Activated naive CD4-positive, alpha-beta T cell treated with anti-CD3 and anti-CD28 coated beads, Interleukin-2, amount 50 U/mL, for 24 hours (primary cell): ENCODE measurements at regions not wholly inside any gene's neighbourhood (a gene's known extent, or its start where the extent isn't known, plus 50 kb on each side); places are given as distances from the start of the nearest gene placed in this dataset.

Experiments
- H3K27ac Mint-ChIP-seq: one replicate; pipeline ENCODE4 v1.8.0; 2021; ENCODE audit warnings: mild to moderate bottlenecking, mixed read lengths
- H3K27me3 Mint-ChIP-seq: one replicate; pipeline ENCODE4 v1.8.0; 2021; ENCODE audit warnings: mixed read lengths
- H3K36me3 Mint-ChIP-seq: one replicate; pipeline ENCODE4 v1.8.0; 2021; ENCODE audit warnings: mixed read lengths
- H3K4me1 Mint-ChIP-seq: one replicate; pipeline ENCODE4 v1.8.0; 2021; ENCODE audit warnings: mixed read lengths
- H3K4me3 Mint-ChIP-seq: one replicate; pipeline ENCODE4 v1.8.0; 2021; ENCODE audit warnings: mild to moderate bottlenecking, mixed read lengths
- H3K9me3 Mint-ChIP-seq: one replicate; pipeline ENCODE4 v1.8.0; 2021; ENCODE audit warnings: mixed read lengths

GRCh38 chr13:54287062-54287764 is 1258.6 kb downstream of the OLFM4 start:
- no peak overlapping the region for H3K27ac Mint-ChIP-seq
- H3K27me3 Mint-ChIP-seq, result no peaks in the 10 kb centered on the region
- peaks cover 4% of the 10 kb centered on the region for H3K9me3 Mint-ChIP-seq
- no peak overlapping the region for H3K4me3 Mint-ChIP-seq
- H3K4me1 Mint-ChIP-seq, result no peaks in the 10 kb centered on the region
- no peaks in the 10 kb centered on the region for H3K36me3 Mint-ChIP-seq

- Mint-ChIP-seq H3K27me3 (no peaks in the 10 kb centered on the region), H3K4me3 (no peak overlapping the region), H3K36me3 (no peaks in the 10 kb centered on the region), H3K9me3 (peaks cover 31% of the 10 kb centered on the region), H3K27ac (no peak overlapping the region), H3K4me1 (no peaks in the 10 kb centered on the region)
Measured at GRCh38 chr13:54301085-54301484, 1272.5 kb downstream of the OLFM4 start.

GRCh38 chr13:54305377-54305776 is 1276.8 kb downstream of the OLFM4 start:
- no peak overlapping the region for H3K4me3 Mint-ChIP-seq
- H3K9me3 Mint-ChIP-seq, result peaks cover 26% of the 10 kb centered on the region
- H3K36me3 Mint-ChIP-seq, result no peaks in the 10 kb centered on the region
- no peak overlapping the region for H3K27ac Mint-ChIP-seq
- no peaks in the 10 kb centered on the region for H3K27me3 Mint-ChIP-seq
- H3K4me1 Mint-ChIP-seq, result no peaks in the 10 kb centered on the region

- no peak overlapping the region for H3K4me3 Mint-ChIP-seq
- H3K36me3 Mint-ChIP-seq, result no peaks in the 10 kb centered on the region
- no peaks in the 10 kb centered on the region for H3K4me1 Mint-ChIP-seq
- no peak overlapping the region for H3K27ac Mint-ChIP-seq
- no peaks in the 10 kb centered on the region for H3K27me3 Mint-ChIP-seq
- H3K9me3 Mint-ChIP-seq, result peaks cover 6% of the 10 kb centered on the region
Measured at GRCh38 chr13:54312885-54313284, 1284.3 kb downstream of the OLFM4 start.

GRCh38 chr13:54317722-54318121 is 1289.1 kb downstream of the OLFM4 start:
- Mint-ChIP-seq H3K27ac (no peak overlapping the region), H3K36me3 (no peaks in the 10 kb centered on the region), H3K9me3 (peaks cover 5% of the 10 kb centered on the region), H3K4me1 (no peaks in the 10 kb centered on the region), H3K4me3 (no peak overlapping the region), H3K27me3 (no peaks in the 10 kb centered on the region)

- Mint-ChIP-seq H3K27ac (no peak overlapping the region), H3K4me3 (no peak overlapping the region), H3K36me3 (no peaks in the 10 kb centered on the region), H3K27me3 (no peaks in the 10 kb centered on the region), H3K9me3 (peaks cover 20% of the 10 kb centered on the region), H3K4me1 (no peaks in the 10 kb centered on the region)
Measured at GRCh38 chr13:54337540-54337939, 1308.9 kb downstream of the OLFM4 start.

GRCh38 chr13:54347531-54347930 is 1318.9 kb downstream of the OLFM4 start:
- Mint-ChIP-seq H3K36me3 (no peaks in the 10 kb centered on the region), H3K4me1 (no peaks in the 10 kb centered on the region), H3K4me3 (no peak overlapping the region), H3K27me3 (no peaks in the 10 kb centered on the region), H3K9me3 (no peaks in the 10 kb centered on the region), H3K27ac (no peak overlapping the region)

GRCh38 chr13:54356209-54356608 is 1327.6 kb downstream of the OLFM4 start:
- H3K4me1 Mint-ChIP-seq, result no peaks in the 10 kb centered on the region
- no peak overlapping the region for H3K4me3 Mint-ChIP-seq
- no peaks in the 10 kb centered on the region for H3K36me3 Mint-ChIP-seq
- H3K27ac Mint-ChIP-seq, result no peak overlapping the region
- no peaks in the 10 kb centered on the region for H3K27me3 Mint-ChIP-seq
- H3K9me3 Mint-ChIP-seq, result no peaks in the 10 kb centered on the region

GRCh38 chr13:54356849-54357248 is 1328.2 kb downstream of the OLFM4 start:
- no peaks in the 10 kb centered on the region for H3K27me3 Mint-ChIP-seq
- H3K4me3 Mint-ChIP-seq, result no peak overlapping the region
- no peaks in the 10 kb centered on the region for H3K36me3 Mint-ChIP-seq
- H3K4me1 Mint-ChIP-seq, result no peaks in the 10 kb centered on the region
- no peak overlapping the region for H3K27ac Mint-ChIP-seq
- H3K9me3 Mint-ChIP-seq, result no peaks in the 10 kb centered on the region

- Mint-ChIP-seq H3K4me3 (no peak overlapping the region), H3K27ac (no peak overlapping the region), H3K9me3 (no peaks in the 10 kb centered on the region), H3K4me1 (no peaks in the 10 kb centered on the region), H3K36me3 (no peaks in the 10 kb centered on the region), H3K27me3 (no peaks in the 10 kb centered on the region)
Measured at GRCh38 chr13:54357284-54357933, 1328.8 kb downstream of the OLFM4 start.

GRCh38 chr13:54361460-54361859 is 1332.8 kb downstream of the OLFM4 start:
- no peak overlapping the region for H3K27ac Mint-ChIP-seq
- H3K4me1 Mint-ChIP-seq, result no peaks in the 10 kb centered on the region
- no peaks in the 10 kb centered on the region for H3K27me3 Mint-ChIP-seq
- no peaks in the 10 kb centered on the region for H3K36me3 Mint-ChIP-seq
- no peak overlapping the region for H3K4me3 Mint-ChIP-seq
- H3K9me3 Mint-ChIP-seq, result no peaks in the 10 kb centered on the region

GRCh38 chr13:54366728-54367127 is 1338.1 kb downstream of the OLFM4 start:
- Mint-ChIP-seq H3K27me3 (no peaks in the 10 kb centered on the region), H3K4me3 (no peak overlapping the region), H3K27ac (no peak overlapping the region), H3K36me3 (no peaks in the 10 kb centered on the region), H3K4me1 (no peaks in the 10 kb centered on the region), H3K9me3 (peaks cover 10% of the 10 kb centered on the region)

- H3K36me3 Mint-ChIP-seq, result no peaks in the 10 kb centered on the region
- H3K4me1 Mint-ChIP-seq, result no peaks in the 10 kb centered on the region
- peaks cover 10% of the 10 kb centered on the region for H3K9me3 Mint-ChIP-seq
- H3K27me3 Mint-ChIP-seq, result no peaks in the 10 kb centered on the region
- no peak overlapping the region for H3K4me3 Mint-ChIP-seq
- H3K27ac Mint-ChIP-seq, result no peak overlapping the region
Measured at GRCh38 chr13:54367639-54368271, 1339.1 kb downstream of the OLFM4 start.

- Mint-ChIP-seq H3K27ac (no peak overlapping the region), H3K36me3 (no peaks in the 10 kb centered on the region), H3K4me3 (no peak overlapping the region), H3K27me3 (no peaks in the 10 kb centered on the region), H3K9me3 (peaks cover 10% of the 10 kb centered on the region), H3K4me1 (no peaks in the 10 kb centered on the region)
Measured at GRCh38 chr13:54368387-54368786, 1339.8 kb downstream of the OLFM4 start.

GRCh38 chr13:54373211-54373610 is 1344.6 kb downstream of the OLFM4 start:
- Mint-ChIP-seq H3K4me3 (no peak overlapping the region), H3K27me3 (no peaks in the 10 kb centered on the region), H3K9me3 (peaks cover 10% of the 10 kb centered on the region), H3K4me1 (no peaks in the 10 kb centered on the region), H3K27ac (no peak overlapping the region), H3K36me3 (no peaks in the 10 kb centered on the region)

- Mint-ChIP-seq H3K27me3 (no peaks in the 10 kb centered on the region), H3K27ac (no peak overlapping the region), H3K4me1 (no peaks in the 10 kb centered on the region), H3K36me3 (no peaks in the 10 kb centered on the region), H3K9me3 (peaks cover 4% of the 10 kb centered on the region), H3K4me3 (no peak overlapping the region)
Measured at GRCh38 chr13:54379461-54379860, 1350.8 kb downstream of the OLFM4 start.
